Erythroblast (primary cell): ENCODE measurements at regions not wholly inside any gene's neighbourhood (a gene's known extent, or its start where the extent isn't known, plus 50 kb on each side); places are given as distances from the start of the nearest gene placed in this dataset.

ENCODE experiments used
- GATA1 ChIP-seq: IDR thresholded peaks from 2 replicates; pipeline ENCODE4 v1.6.1; 2011; ENCODE audit warnings: low read depth, mild to moderate bottlenecking, control low read depth, low read length, moderate library complexity
- POLR2A ChIP-seq: IDR thresholded peaks from 2 replicates; pipeline ENCODE4 v1.6.1; 2011; ENCODE audit warnings: mild to moderate bottlenecking, low read length

DNA sequence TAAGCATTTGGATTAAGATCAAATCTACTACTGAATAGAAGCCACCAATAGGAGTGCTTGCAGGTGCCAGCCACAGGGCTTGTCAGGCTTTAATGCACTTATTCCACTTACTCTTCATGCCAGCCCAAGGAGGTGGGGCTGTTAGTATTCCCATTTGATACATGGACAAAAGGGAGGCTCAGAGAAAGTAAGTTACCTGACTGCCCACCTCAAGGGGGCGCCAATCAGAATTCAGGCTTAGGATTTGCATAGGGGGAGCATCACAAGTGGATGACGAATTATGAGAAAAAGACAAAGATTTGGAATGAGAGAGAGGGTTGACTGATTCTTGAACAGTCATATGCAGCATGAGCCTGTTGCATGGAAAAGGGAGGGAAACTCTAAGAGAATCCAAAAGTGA lies 188.4 kb upstream of the TSHZ2 start:
- TF ChIP-seq POLR2A: no peak
- TF ChIP-seq GATA1: no peak
